ENCODE measurements at regions not wholly inside any gene's neighbourhood (a gene's known extent, or its start where the extent isn't known, plus 50 kb on each side); places are given as distances from the start of the nearest gene placed in this dataset.

- H3K4me3 Mint-ChIP-seq = no peak overlapping the region
- H3K27ac Mint-ChIP-seq = no peak overlapping the region
- H3K36me3 Mint-ChIP-seq = no peaks in the 10 kb centered on the region
- 86% methylated on average over 4 of the region's 4 CpGs for WGBS (ENCODE audit: insufficient coverage)
- Histone ChIP-seq H3K27me3 (ENCODE audit: control insufficient read depth, insufficient read depth, low read length) (no peaks in the 10 kb centered on the region), H3K9me3 (ENCODE audit: control insufficient read depth, insufficient read depth, low read length) (no peaks in the 10 kb centered on the region), H3K36me3 (ENCODE audit: control insufficient read depth, insufficient read depth, low read length) (no peaks in the 10 kb centered on the region), H3K27ac (ENCODE audit: low read length) (no peak overlapping the region), H3K4me3 (ENCODE audit: low read length) (no peak overlapping the region), H3K4me1 (ENCODE audit: control insufficient read depth, insufficient read depth, low read length) (no peaks in the 10 kb centered on the region)
- intact Hi-C loops (cut with micrococcal nuclease) = no loop called here
- no peak for ATAC-seq
- no peaks in the 10 kb centered on the region for H3K4me1 Mint-ChIP-seq
- no peak for DNase-seq
- peaks cover 7 to 18% of the 10 kb centered on the region in 2 donors for H3K27me3 Mint-ChIP-seq (ENCODE audit: low read depth in 2 of 2)
- TF ChIP-seq CTCF (IDR thresholded peaks at IDR 0.05) = no peak
- H3K9me3 Mint-ChIP-seq = no peaks in the 10 kb centered on the region
These were observed 164.3 kb upstream of the PREP start for GRCh38 chr6:105567140-105567539.

DNA sequence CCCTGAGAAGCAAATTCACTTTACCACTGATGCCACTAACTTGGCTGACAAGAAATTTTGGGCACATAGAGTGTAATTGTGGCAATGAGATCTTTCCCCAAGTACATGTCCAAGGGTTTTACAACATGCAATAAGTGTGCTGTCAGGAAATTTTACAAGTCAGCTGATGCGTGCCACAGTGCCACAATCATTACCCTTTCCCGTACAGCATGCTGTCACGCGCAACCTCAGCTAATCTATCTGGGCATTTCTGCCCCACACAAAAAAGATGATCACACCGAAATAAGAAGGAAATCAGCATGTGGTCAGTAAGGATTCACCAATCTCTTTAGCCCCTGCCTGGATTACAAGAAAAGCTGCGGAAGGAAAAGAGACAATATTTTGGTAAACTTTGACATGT, 163.6 kb upstream of the PREP start:
- TF ChIP-seq CTCF (IDR thresholded peaks at IDR 0.05) = no peak
- no peak for DNase-seq
- H3K4me3 ChIP-seq (ENCODE audit: low read length) = no peak overlapping the region
- Mint-ChIP-seq H3K4me1 (no peaks in the 10 kb centered on the region), H3K9me3 (no peaks in the 10 kb centered on the region), H3K27ac (no peak overlapping the region), H3K27me3 (ENCODE audit: low read depth in 2 of 2) (peaks cover 4 to 11% of the 10 kb centered on the region in 2 donors), H3K4me3 (no peak overlapping the region), H3K36me3 (no peaks in the 10 kb centered on the region)
- no peak for ATAC-seq
- H3K27me3 ChIP-seq (ENCODE audit: control insufficient read depth, insufficient read depth, low read length) = no peaks in the 10 kb centered on the region
- H3K4me1 ChIP-seq (ENCODE audit: control insufficient read depth, insufficient read depth, low read length) = no peaks in the 10 kb centered on the region
- H3K9me3 ChIP-seq (ENCODE audit: control insufficient read depth, insufficient read depth, low read length) = no peaks in the 10 kb centered on the region
- intact Hi-C loops (cut with micrococcal nuclease) = no loop called here
- H3K27ac ChIP-seq (ENCODE audit: low read length) = no peak overlapping the region
- WGBS (ENCODE audit: insufficient coverage) = 95% methylated on average over 6 of the region's 6 CpGs
- H3K36me3 ChIP-seq (ENCODE audit: control insufficient read depth, insufficient read depth, low read length) = no peaks in the 10 kb centered on the region

DNA sequence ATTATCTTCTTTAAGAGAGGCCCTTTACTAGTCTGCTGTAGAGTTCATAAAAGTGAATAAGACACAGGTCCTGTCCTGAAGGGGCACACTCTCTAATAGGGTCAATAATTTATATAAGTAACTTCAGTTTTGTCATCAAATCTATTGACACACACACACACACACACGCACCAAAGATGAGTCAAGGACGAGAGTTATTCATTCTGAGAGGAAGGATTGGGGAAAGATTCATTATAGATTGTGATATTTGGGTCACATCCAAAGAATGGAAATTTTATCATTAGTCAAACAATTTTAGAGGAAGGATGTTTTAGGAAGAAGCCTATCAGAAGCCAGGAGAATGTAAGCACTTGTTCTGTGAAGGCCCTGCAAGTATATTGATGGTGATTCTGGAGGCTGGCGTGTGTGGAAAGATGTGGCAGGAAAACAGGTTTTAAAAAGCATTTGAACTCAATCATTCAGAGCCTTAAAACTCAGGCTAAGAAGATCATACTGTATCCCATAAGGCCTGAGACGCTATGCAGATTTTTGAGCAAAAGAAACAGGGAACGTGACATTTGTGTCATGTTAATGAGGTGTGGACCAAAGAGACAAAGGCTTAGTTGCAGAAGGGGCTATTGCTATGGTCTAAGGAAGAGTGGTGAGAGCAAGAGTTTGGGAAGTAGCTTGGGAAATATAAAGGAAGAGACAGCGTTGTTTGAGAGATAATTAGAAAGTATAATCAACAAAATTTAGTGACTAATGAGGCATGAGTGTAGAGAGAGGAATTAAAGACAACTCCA, 161.4 kb upstream of the PREP start:
- H3K27me3 ChIP-seq (ENCODE audit: control insufficient read depth, insufficient read depth, low read length) = no peaks in the 10 kb centered on the region
- H3K27ac Mint-ChIP-seq = no peak overlapping the region
- no peaks in the 10 kb centered on the region for H3K36me3 Mint-ChIP-seq
- H3K27me3 Mint-ChIP-seq (ENCODE audit: low read depth in 2 of 2) = peaks cover 3 to 8% of the 10 kb centered on the region in 2 donors
- H3K4me3 Mint-ChIP-seq = no peak overlapping the region
- H3K9me3 ChIP-seq (ENCODE audit: control insufficient read depth, insufficient read depth, low read length) = no peaks in the 10 kb centered on the region
- no peaks in the 10 kb centered on the region for H3K4me1 Mint-ChIP-seq
- no peaks in the 10 kb centered on the region for H3K9me3 Mint-ChIP-seq
- H3K4me3 ChIP-seq (ENCODE audit: low read length) = no peak overlapping the region
- intact Hi-C loops (cut with micrococcal nuclease) = no loop called here
- no peak overlapping the region for H3K27ac ChIP-seq (ENCODE audit: low read length)
- WGBS (ENCODE audit: insufficient coverage) = 95% methylated on average over 4 of the region's 6 CpGs
- no peaks in the 10 kb centered on the region for H3K36me3 ChIP-seq (ENCODE audit: control insufficient read depth, insufficient read depth, low read length)
- ATAC-seq (no peak), DNase-seq (no peak)
- TF ChIP-seq CTCF (IDR thresholded peaks at IDR 0.05) = no peak
- H3K4me1 ChIP-seq (ENCODE audit: control insufficient read depth, insufficient read depth, low read length) = no peaks in the 10 kb centered on the region

DNA sequence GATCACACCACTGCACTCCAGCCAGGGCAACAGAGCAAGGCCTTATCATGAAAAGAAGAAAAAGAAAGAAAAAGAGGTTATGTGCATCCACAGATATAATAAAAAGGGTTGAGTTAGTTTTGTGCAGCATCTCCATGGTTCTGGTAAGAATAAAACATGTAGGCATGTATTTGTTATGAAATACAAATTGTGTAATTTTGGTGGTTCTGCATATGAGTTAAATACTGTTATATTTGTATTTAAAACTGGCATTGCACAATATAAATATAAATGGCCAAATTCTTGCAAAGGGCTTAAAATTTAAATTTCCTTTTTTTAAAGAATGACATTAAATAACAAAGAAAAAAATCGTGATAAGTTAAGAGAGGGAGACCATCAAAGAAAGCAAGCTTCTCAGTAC, 159.1 kb upstream of the PREP start:
- Mint-ChIP-seq H3K36me3 (no peaks in the 10 kb centered on the region), H3K9me3 (no peaks in the 10 kb centered on the region), H3K27me3 (ENCODE audit: low read depth in 2 of 2) (peaks cover 5 to 7% of the 10 kb centered on the region in 2 donors), H3K27ac (no peak overlapping the region), H3K4me1 (no peaks in the 10 kb centered on the region), H3K4me3 (no peak overlapping the region)
- no peaks in the 10 kb centered on the region for H3K4me1 ChIP-seq (ENCODE audit: control insufficient read depth, insufficient read depth, low read length)
- no CpG with 5 or more reads among the region's 1 CpG for WGBS (ENCODE audit: insufficient coverage)
- H3K9me3 ChIP-seq (ENCODE audit: control insufficient read depth, insufficient read depth, low read length) = no peaks in the 10 kb centered on the region
- no peaks in the 10 kb centered on the region for H3K27me3 ChIP-seq (ENCODE audit: control insufficient read depth, insufficient read depth, low read length)
- H3K27ac ChIP-seq (ENCODE audit: low read length) = no peak overlapping the region
- DNase-seq (no peak), ATAC-seq (no peak)
- no peak for TF ChIP-seq CTCF (IDR thresholded peaks at IDR 0.05)
- no peak overlapping the region for H3K4me3 ChIP-seq (ENCODE audit: low read length)
- H3K36me3 ChIP-seq (ENCODE audit: control insufficient read depth, insufficient read depth, low read length) = no peaks in the 10 kb centered on the region
- intact Hi-C loops (cut with micrococcal nuclease) = no loop called here

All from natural killer cell (primary cell).